A549 (cell line): ENCODE measurements at regions not wholly inside any gene's neighbourhood (a gene's known extent, or its start where the extent isn't known, plus 50 kb on each side); places are given as distances from the start of the nearest gene placed in this dataset.

Experiments
- PBX3 ChIP-seq: IDR thresholded peaks from 2 replicates; pipeline ENCODE4 v1.6.1; 2012
- REST ChIP-seq: fragments of 200-600 bp; sonication (generic); IDR thresholded peaks from 2 replicates; pipeline ENCODE4 v1.6.1; 2016; ENCODE audit warnings: antibody characterized with exemption, mild to moderate bottlenecking, moderate library complexity

- TF ChIP-seq REST (no peak), PBX3 (no peak)
These were observed 237.7 kb upstream of the GOLIM4 start for GRCh38 chr3:168333410-168333935.
